Neural progenitor cell (in vitro differentiated cells): ENCODE measurements at regions not wholly inside any gene's neighbourhood (a gene's known extent, or its start where the extent isn't known, plus 50 kb on each side); places are given as distances from the start of the nearest gene placed in this dataset.

ENCODE experiments used
- DNase-seq: peaks from one replicate; pipeline ENCODE4 v3.0.0-alpha.2; 2016; ENCODE audit warnings: low spot score
- H2AFZ ChIP-seq: fragments of 200-600 bp; sonication (generic); replicated peaks from 2 replicates; pipeline ENCODE4 v1.6.1; 2016; ENCODE audit warnings: antibody characterized with exemption
- H3F3A ChIP-seq: fragments of 200-600 bp; sonication (generic); 2 replicates; pipeline ENCODE4 v1.6.1; 2016; ENCODE audit warnings: antibody characterized with exemption, low read depth
- H3K27ac ChIP-seq: fragments of 200-600 bp; sonication (generic); 2 replicates; pipeline ENCODE4 v1.5.1; 2016; ENCODE audit warnings: mild to moderate bottlenecking
- H3K27me3 ChIP-seq: fragments of 200-600 bp; sonication (generic); 2 replicates; pipeline ENCODE4 v1.6.1; 2016; ENCODE audit warnings: mild to moderate bottlenecking, moderate library complexity
- H3K36me3 ChIP-seq: fragments of 200-600 bp; sonication (generic); 2 replicates; pipeline ENCODE4 v1.5.1; 2016
- H3K4me1 ChIP-seq: fragments of 200-600 bp; sonication (generic); 2 replicates; pipeline ENCODE4 v1.6.1; 2016; ENCODE audit warnings: mixed run types
- H3K4me2 ChIP-seq: fragments of 200-600 bp; sonication (generic); 2 replicates; pipeline ENCODE4 v1.6.1; 2016
- H3K4me3 ChIP-seq: fragments of 200-600 bp; sonication (generic); 2 replicates; pipeline ENCODE4 v1.5.1; 2016
- H3K79me2 ChIP-seq: fragments of 200-600 bp; sonication (generic); 2 replicates; pipeline ENCODE4 v1.6.1; 2016; ENCODE audit warnings: low read depth
- H3K9ac ChIP-seq: fragments of 200-600 bp; sonication (generic); 2 replicates; pipeline ENCODE4 v1.6.1; 2016
- H3K9me3 ChIP-seq: fragments of 200-600 bp; sonication (generic); 2 replicates; pipeline ENCODE4 v1.5.1; 2016; ENCODE audit warnings: low read depth
- H4K20me1 ChIP-seq: fragments of 200-600 bp; sonication (generic); 2 replicates; pipeline ENCODE4 v1.6.1; 2016; ENCODE audit warnings: low read depth
- H3K27ac Mint-ChIP-seq: 3 replicates; pipeline ENCODE4 v1.8.0; 2021; ENCODE audit warnings: mixed read lengths
- H3K27me3 Mint-ChIP-seq: 2 replicates; pipeline ENCODE4 v1.8.0; 2022; ENCODE audit warnings: low read depth, mild to moderate bottlenecking, inconsistent platforms, moderate library complexity, mixed read lengths; ENCODE audit not compliant: insufficient read depth
- H3K36me3 Mint-ChIP-seq: 3 replicates; pipeline ENCODE4 v1.8.0; 2021; ENCODE audit warnings: mixed read lengths
- H3K4me1 Mint-ChIP-seq: 3 replicates; pipeline ENCODE4 v1.8.0; 2021; ENCODE audit warnings: mixed read lengths
- H3K4me3 Mint-ChIP-seq: 3 replicates; pipeline ENCODE4 v1.8.0; 2021; ENCODE audit warnings: mild to moderate bottlenecking, moderate library complexity, mixed read lengths
- H3K9me3 Mint-ChIP-seq: 3 replicates; pipeline ENCODE4 v1.8.0; 2020; ENCODE audit warnings: mixed read lengths
- CTCF ChIP-seq: fragments of 200-600 bp; sonication (generic); IDR thresholded peaks from 2 replicates; pipeline ENCODE4 v1.5.1; 2017; ENCODE audit warnings: antibody characterized with exemption, mild to moderate bottlenecking
- EZH2 ChIP-seq: fragments of 200-600 bp; sonication (generic); IDR thresholded peaks from 2 replicates; pipeline ENCODE4 v1.6.1; 2017; ENCODE audit warnings: antibody characterized with exemption, mild to moderate bottlenecking, moderate library complexity
- EZH2phosphoT487 ChIP-seq: fragments of 200-600 bp; sonication (generic); IDR thresholded peaks from 2 replicates; pipeline ENCODE4 v1.6.1; 2017; ENCODE audit warnings: antibody characterized with exemption

DNA sequence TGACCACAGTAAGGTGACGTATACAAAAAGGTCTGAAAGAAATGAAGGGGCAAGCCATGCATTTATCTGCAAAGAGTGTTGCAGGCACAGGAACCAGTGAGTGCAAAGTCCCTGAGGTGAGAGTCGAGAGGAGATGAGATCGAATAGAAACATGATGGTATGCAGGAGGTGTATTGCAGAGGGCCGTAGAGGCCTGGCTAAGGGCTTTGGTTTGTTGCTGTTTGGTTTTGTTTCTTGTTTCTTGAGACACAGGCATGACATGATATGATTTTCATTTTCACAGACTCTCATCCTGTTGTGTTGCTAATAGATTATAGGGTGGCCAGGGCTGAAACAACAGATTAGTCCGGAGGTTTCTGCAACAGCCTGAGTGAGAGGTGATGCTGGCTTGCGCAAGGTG is 80.4 kb downstream of the HSPH1 start:
- no peaks in the 10 kb centered on the region for H3K79me2 ChIP-seq
- no peak overlapping the region for H3K4me2 ChIP-seq
- Mint-ChIP-seq H3K36me3 (no peaks in the 10 kb centered on the region), H3K4me1 (no peaks in the 10 kb centered on the region), H3K27me3 (no peaks in the 10 kb centered on the region), H3K4me3 (no peak overlapping the region), H3K9me3 (peaks cover 2% of the 10 kb centered on the region), H3K27ac (no peak overlapping the region)
- H3K27me3 ChIP-seq: no peaks in the 10 kb centered on the region
- no peaks in the 10 kb centered on the region for H4K20me1 ChIP-seq
- H3F3A ChIP-seq: no peaks in the 10 kb centered on the region
- no peaks in the 10 kb centered on the region for H3K9me3 ChIP-seq
- no peak overlapping the region for H3K4me3 ChIP-seq
- TF ChIP-seq EZH2phosphoT487 (no peak), CTCF (no peak), EZH2 (no peak)
- DNase-seq: no peak
- no peak overlapping the region for H2AFZ ChIP-seq
- no peak overlapping the region for H3K9ac ChIP-seq
- no peak overlapping the region for H3K27ac ChIP-seq
- no peaks in the 10 kb centered on the region for H3K4me1 ChIP-seq
- H3K36me3 ChIP-seq: no peaks in the 10 kb centered on the region

- no peaks in the 10 kb centered on the region for H3K9me3 ChIP-seq
- H3K79me2 ChIP-seq: no peaks in the 10 kb centered on the region
- no peak overlapping the region for H3K27ac ChIP-seq
- H4K20me1 ChIP-seq: no peaks in the 10 kb centered on the region
- no peak overlapping the region for H3K4me3 ChIP-seq
- no peak overlapping the region for H3K4me3 Mint-ChIP-seq
- H3K9me3 Mint-ChIP-seq: peaks cover 5% of the 10 kb centered on the region
- H3K27me3 ChIP-seq: no peaks in the 10 kb centered on the region
- no peak for TF ChIP-seq EZH2
- peaks cover 5% of the 10 kb centered on the region for H3K4me1 ChIP-seq
- peak overlapping the region; percentile 92 for H3K27ac Mint-ChIP-seq
- no peak overlapping the region for H3K4me2 ChIP-seq
- H3K36me3 Mint-ChIP-seq: no peaks in the 10 kb centered on the region
- peaks cover 4% of the 10 kb centered on the region for H3K4me1 Mint-ChIP-seq
- no peaks in the 10 kb centered on the region for H3K36me3 ChIP-seq
- H3K9ac ChIP-seq: no peak overlapping the region
- no peaks in the 10 kb centered on the region for H3K27me3 Mint-ChIP-seq
- no peaks in the 10 kb centered on the region for H3F3A ChIP-seq
- H2AFZ ChIP-seq: no peak overlapping the region
- no peak for DNase-seq
Measured at GRCh38 chr13:31074756-31075155, 86.9 kb downstream of the HSPH1 start.

DNA sequence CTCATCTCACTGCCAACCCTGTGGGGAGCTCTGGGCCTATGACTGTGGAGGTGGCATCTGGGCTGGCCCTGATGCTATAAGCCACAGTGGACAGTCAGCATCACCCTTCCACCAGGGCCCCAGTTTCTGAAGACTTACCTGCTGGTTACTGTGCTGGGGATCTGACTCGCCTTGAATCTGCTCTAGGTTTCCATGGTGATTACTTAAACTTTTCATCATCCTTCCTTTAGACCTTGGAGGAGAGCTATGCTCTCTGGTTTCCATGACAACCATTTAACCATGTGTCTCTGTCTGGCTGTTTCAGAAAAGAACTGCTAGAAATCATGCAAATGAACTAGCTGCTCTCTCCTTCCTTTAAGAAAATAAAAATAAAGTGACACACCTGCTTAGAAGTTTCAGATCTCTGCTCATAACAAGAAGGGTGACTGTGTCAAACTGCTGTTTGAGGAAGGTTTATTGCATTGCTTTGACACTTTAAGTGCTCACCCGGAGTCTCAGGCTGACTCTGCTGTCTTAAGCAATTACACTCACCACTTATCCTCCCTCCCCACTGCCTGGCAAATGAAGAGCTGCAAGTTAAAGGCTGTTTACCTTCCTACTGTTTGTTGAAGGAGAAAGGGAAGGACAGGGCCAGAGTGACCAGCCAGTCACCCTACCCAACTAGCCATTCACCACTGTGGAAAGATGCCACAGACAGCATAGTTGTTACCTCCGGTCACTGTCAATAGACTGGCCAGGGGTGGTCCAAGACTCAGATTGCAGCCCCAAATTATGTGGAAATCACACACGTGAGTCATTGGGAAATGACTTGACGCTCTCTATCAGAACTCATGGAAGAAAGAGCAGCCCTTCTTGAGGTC is 87.6 kb downstream of the HSPH1 start:
- Histone ChIP-seq H3K27me3 (no peaks in the 10 kb centered on the region), H3K36me3 (no peaks in the 10 kb centered on the region), H3K4me1 (peaks cover 5% of the 10 kb centered on the region), H2AFZ (no peak overlapping the region), H3K27ac (no peak overlapping the region), H3F3A (no peaks in the 10 kb centered on the region), H3K4me3 (no peak overlapping the region), H3K79me2 (no peaks in the 10 kb centered on the region), H3K4me2 (no peak overlapping the region), H3K9ac (no peak overlapping the region), H4K20me1 (no peaks in the 10 kb centered on the region), H3K9me3 (no peaks in the 10 kb centered on the region)
- no peaks in the 10 kb centered on the region for H3K36me3 Mint-ChIP-seq
- peak; percentile 20 for DNase-seq
- peaks cover 5% of the 10 kb centered on the region for H3K4me1 Mint-ChIP-seq
- H3K4me3 Mint-ChIP-seq: peak overlapping the region; percentile 39
- H3K9me3 Mint-ChIP-seq: peaks cover 5% of the 10 kb centered on the region
- H3K27me3 Mint-ChIP-seq: no peaks in the 10 kb centered on the region
- H3K27ac Mint-ChIP-seq: peak overlapping the region; percentile 92
- TF ChIP-seq EZH2 (no peak), EZH2phosphoT487 (no peak), CTCF (no peak)

DNA sequence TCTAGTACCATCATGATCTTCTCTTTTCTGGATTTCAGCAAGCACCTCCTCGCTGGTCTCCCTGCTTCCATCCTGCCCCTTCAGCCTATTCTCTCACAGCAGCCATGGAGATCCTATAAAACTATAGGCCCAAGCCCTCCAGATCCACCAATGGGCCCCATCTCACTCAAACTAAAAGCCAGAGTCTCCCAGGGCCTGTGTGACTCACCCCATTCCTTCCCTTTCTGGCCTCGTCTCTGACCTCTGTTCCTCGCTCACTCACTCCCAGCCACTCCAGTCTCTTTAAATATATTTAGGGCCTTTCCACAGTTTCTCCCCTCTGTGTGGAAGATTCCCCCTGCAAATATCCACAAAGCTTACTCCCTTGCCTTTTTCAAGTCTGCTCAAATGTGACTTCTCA is 89.7 kb downstream of the HSPH1 start:
- no peak overlapping the region for H3K27ac ChIP-seq
- Mint-ChIP-seq H3K4me3 (no peak overlapping the region), H3K9me3 (peaks cover 7% of the 10 kb centered on the region), H3K4me1 (peaks cover 5% of the 10 kb centered on the region), H3K27me3 (no peaks in the 10 kb centered on the region), H3K27ac (no peak overlapping the region), H3K36me3 (no peaks in the 10 kb centered on the region)
- no peak for DNase-seq
- H3K9me3 ChIP-seq: no peaks in the 10 kb centered on the region
- H3K36me3 ChIP-seq: no peaks in the 10 kb centered on the region
- no peak overlapping the region for H2AFZ ChIP-seq
- H3K79me2 ChIP-seq: no peaks in the 10 kb centered on the region
- no peak overlapping the region for H3K4me3 ChIP-seq
- no peaks in the 10 kb centered on the region for H3F3A ChIP-seq
- no peaks in the 10 kb centered on the region for H4K20me1 ChIP-seq
- peaks cover 5% of the 10 kb centered on the region for H3K4me1 ChIP-seq
- no peak overlapping the region for H3K4me2 ChIP-seq
- no peaks in the 10 kb centered on the region for H3K27me3 ChIP-seq
- H3K9ac ChIP-seq: no peak overlapping the region
- no peak for TF ChIP-seq CTCF
- TF ChIP-seq EZH2: no peak
- TF ChIP-seq EZH2phosphoT487: no peak
